HFF-Myc (cell line): ENCODE measurements at regions not wholly inside any gene's neighbourhood (a gene's known extent, or its start where the extent isn't known, plus 50 kb on each side); places are given as distances from the start of the nearest gene placed in this dataset.
"Not testable (repeated sequence)": the region's sequence is repeated elsewhere in the genome, so short reads cannot be mapped to it uniquely, and the experiment has no call there.

Experiments
- DNase-seq: peaks from one replicate; pipeline ENCODE4 v3.0.0-alpha.2; 2011; ENCODE audit warnings: low read depth; ENCODE audit errors: extremely low read depth
- H3K4me3 ChIP-seq: replicated peaks from 2 replicates; pipeline ENCODE4 v1.5.1; 2011; ENCODE audit warnings: low read depth, mild to moderate bottlenecking, control low read depth, low read length
- CTCF ChIP-seq: IDR thresholded peaks from 2 replicates; pipeline ENCODE4 v1.5.1; 2012; ENCODE audit warnings: mild to moderate bottlenecking, low read depth, low read length, control low read depth; ENCODE audit errors: missing control alignments

GRCh38 chr11:97069160-97069559, 679.3 kb downstream of the JRKL start:
- no peak overlapping the region for H3K4me3 ChIP-seq
- TF ChIP-seq CTCF, result no peak
- DNase-seq, result no peak

- DNase-seq, result no peak
- TF ChIP-seq CTCF, result no peak
- H3K4me3 ChIP-seq, result no peak overlapping the region
These were observed 682.6 kb downstream of the JRKL start for GRCh38 chr11:97072420-97072819.

- H3K4me3 ChIP-seq, DNase-seq: not testable (repeated sequence)
These were observed 686.9 kb downstream of the JRKL start for GRCh38 chr11:97076666-97077065.

GRCh38 chr11:97078443-97078842, 688.6 kb downstream of the JRKL start:
- DNase-seq, result no peak
- no peak for TF ChIP-seq CTCF
- H3K4me3 ChIP-seq, result no peak overlapping the region

- H3K4me3 ChIP-seq, result no peak overlapping the region
- no peak for TF ChIP-seq CTCF
- no peak for DNase-seq
These were observed 689.4 kb downstream of the JRKL start for GRCh38 chr11:97079244-97079643.

- no peak for DNase-seq
- no peak for TF ChIP-seq CTCF
- no peak overlapping the region for H3K4me3 ChIP-seq
These were observed 697.6 kb downstream of the JRKL start for GRCh38 chr11:97087419-97087818.

- no peak for TF ChIP-seq CTCF
- DNase-seq, result no peak
- no peak overlapping the region for H3K4me3 ChIP-seq
These were observed 703.0 kb downstream of the JRKL start for GRCh38 chr11:97092823-97093222.

GRCh38 chr11:97102180-97102579, 712.4 kb downstream of the JRKL start:
- not testable (repeated sequence) for DNase-seq, H3K4me3 ChIP-seq
